Tibial nerve (tissue), 4 donors: ENCODE measurements at regions not wholly inside any gene's neighbourhood (a gene's known extent, or its start where the extent isn't known, plus 50 kb on each side); places are given as distances from the start of the nearest gene placed in this dataset.

Experiments
- DNase-seq, 2 donors: peaks; one replicate each; pipeline ENCODE4 v3.0.0-alpha.2; 2019; ENCODE audit warnings: low spot score in 2 of 2
- H3K27ac ChIP-seq, 4 donors: fragments of 200-600 bp; sonication (generic) in 3 of 4; one replicate each; pipeline ENCODE4 v1.5.1; 2017 to 2019; ENCODE audit warnings: mild to moderate bottlenecking in 1 of 4
- H3K27me3 ChIP-seq, 2 donors: fragments of 200-600 bp; sonication (generic) in 1 of 2; one replicate each; pipeline versions ENCODE4 v1.5.1 to v1.6.0; 2017 to 2019
- H3K36me3 ChIP-seq, 3 donors: fragments of 200-600 bp; sonication (generic); one replicate each; pipeline ENCODE4 v1.5.1; 2018 to 2019
- H3K4me1 ChIP-seq, 4 donors: fragments of 200-600 bp; sonication (generic) in 3 of 4; one replicate each; pipeline ENCODE4 v1.5.1; 2017 to 2019
- H3K4me3 ChIP-seq, 4 donors: fragments of 200-600 bp; sonication (generic) in 3 of 4; one replicate each; pipeline ENCODE4 v1.5.1; 2017 to 2019; ENCODE audit warnings: mild to moderate bottlenecking in 1 of 4, moderate library complexity in 1 of 4
- H3K9me3 ChIP-seq, 4 donors: fragments of 200-600 bp; sonication (generic) in 3 of 4; one replicate each; pipeline ENCODE4 v1.5.1; 2017 to 2019
- CTCF ChIP-seq, 5 experiments: fragments of 200-600 bp in 3 of 5; fragments of 450-650 bp in 2 of 5; sonication (generic) in 3 of 5; IDR thresholded peaks; one replicate each; pipeline ENCODE4 v1.5.1; 2016 to 2019; ENCODE audit warnings: antibody characterized with exemption in 5 of 5, mild to moderate bottlenecking in 3 of 5, moderate library complexity in 2 of 5
- EP300 ChIP-seq, 2 donors: sonication (generic); formaldehyde crosslinking; IDR thresholded peaks; one replicate each; pipeline ENCODE4 v1.6.1; 2017; ENCODE audit warnings: antibody characterized with exemption in 2 of 2, mild to moderate bottlenecking in 1 of 2
- POLR2A ChIP-seq, 2 donors: fragments of 450-650 bp; IDR thresholded peaks; one replicate each; pipeline ENCODE4 v1.6.1; 2017; ENCODE audit warnings: antibody characterized with exemption in 2 of 2, mild to moderate bottlenecking in 2 of 2, moderate library complexity in 2 of 2
- WGBS, 2 donors: methylation state at CpG; one replicate each; pipeline ENCODE4 v1.1.5; 2018; 5-methylcytosine and 5-hydroxymethylcytosine counted together

GRCh38 chr9:87378676-87379075 is 119.0 kb upstream of the DAPK1 start:
- Histone ChIP-seq H3K4me3 (no peak overlapping the region), H3K27me3 (no peaks in the 10 kb centered on the region), H3K27ac (no peak overlapping the region), H3K4me1 (peaks cover 0 to 20% (median 4%) of the 10 kb centered on the region in 4 donors), H3K9me3 (no peaks in the 10 kb centered on the region), H3K36me3 (no peaks in the 10 kb centered on the region)
- WGBS, 2 donors, result 82 to 90% methylated on average over 1 of the region's 1 CpG
- no peak for TF ChIP-seq POLR2A (IDR thresholded peaks at IDR 0.05)
- TF ChIP-seq EP300 (IDR thresholded peaks at IDR 0.05), result no peak
- no peak for TF ChIP-seq CTCF (IDR thresholded peaks at IDR 0.05)
- no peak for DNase-seq

GRCh38 chr9:87379300-87379699 is 118.4 kb upstream of the DAPK1 start:
- H3K4me1 ChIP-seq, result peaks cover 0 to 20% (median 4%) of the 10 kb centered on the region in 4 donors
- H3K4me3 ChIP-seq, result no peak overlapping the region
- no peaks in the 10 kb centered on the region for H3K36me3 ChIP-seq
- no peaks in the 10 kb centered on the region for H3K27me3 ChIP-seq
- WGBS, 2 donors, result 86 to 94% methylated on average over 6 of the region's 6 CpGs
- TF ChIP-seq EP300 (IDR thresholded peaks at IDR 0.05) (no peak), CTCF (IDR thresholded peaks at IDR 0.05) (no peak), POLR2A (IDR thresholded peaks at IDR 0.05) (no peak)
- no peaks in the 10 kb centered on the region for H3K9me3 ChIP-seq
- DNase-seq, result no peak
- H3K27ac ChIP-seq, result no peak overlapping the region

- no peaks in the 10 kb centered on the region for H3K36me3 ChIP-seq
- TF ChIP-seq EP300 (IDR thresholded peaks at IDR 0.05) (no peak), CTCF (IDR thresholded peaks at IDR 0.05) (no peak), POLR2A (IDR thresholded peaks at IDR 0.05) (no peak)
- WGBS, 2 donors, result 61 to 76% methylated on average over 4 of the region's 4 CpGs
- H3K27me3 ChIP-seq, result no peaks in the 10 kb centered on the region
- no peak for DNase-seq
- H3K9me3 ChIP-seq, result no peaks in the 10 kb centered on the region
- no peak overlapping the region for H3K4me3 ChIP-seq
- peaks cover 0 to 20% (median 4%) of the 10 kb centered on the region in 4 donors for H3K4me1 ChIP-seq
- H3K27ac ChIP-seq, result peak overlapping the region in 2 of 4 donors; percentile 21 to 62
Observed at GRCh38 chr9:87381050-87381711, 116.5 kb upstream of the DAPK1 start.

- Histone ChIP-seq H3K4me1 (peaks cover 0 to 20% (median 4%) of the 10 kb centered on the region in 4 donors), H3K4me3 (no peak overlapping the region), H3K27me3 (no peaks in the 10 kb centered on the region), H3K36me3 (no peaks in the 10 kb centered on the region), H3K9me3 (no peaks in the 10 kb centered on the region), H3K27ac (peak overlapping the region in 2 of 4 donors; percentile 21 to 62)
- no peak for TF ChIP-seq EP300 (IDR thresholded peaks at IDR 0.05)
- no peak for TF ChIP-seq POLR2A (IDR thresholded peaks at IDR 0.05)
- no peak for TF ChIP-seq CTCF (IDR thresholded peaks at IDR 0.05)
- DNase-seq, result no peak
- WGBS, 2 donors, result 38 to 39% methylated on average over 4 of the region's 4 CpGs
Observed at GRCh38 chr9:87381746-87382145, 115.9 kb upstream of the DAPK1 start.

- Histone ChIP-seq H3K36me3 (no peaks in the 10 kb centered on the region), H3K27ac (peak overlapping the region in 2 of 4 donors; percentile 21 to 62), H3K4me3 (no peak overlapping the region), H3K9me3 (no peaks in the 10 kb centered on the region), H3K4me1 (peaks cover 0 to 20% (median 4%) of the 10 kb centered on the region in 4 donors), H3K27me3 (no peaks in the 10 kb centered on the region)
- no peak for TF ChIP-seq POLR2A (IDR thresholded peaks at IDR 0.05)
- TF ChIP-seq EP300 (IDR thresholded peaks at IDR 0.05), result peak in 1 of 2 donors; percentile 54
- no peak for TF ChIP-seq CTCF (IDR thresholded peaks at IDR 0.05)
- 53 to 60% methylated on average over 9 of the region's 9 CpGs for WGBS, 2 donors
- no peak for DNase-seq
Observed at GRCh38 chr9:87382900-87383299, 114.8 kb upstream of the DAPK1 start.
